Adrenal gland (tissue), 9 donors: ENCODE measurements at regions not wholly inside any gene's neighbourhood (a gene's known extent, or its start where the extent isn't known, plus 50 kb on each side); places are given as distances from the start of the nearest gene placed in this dataset.

Experiments
- DNase-seq, 7 donors: peaks; one replicate each; pipeline ENCODE4 v3.0.0-alpha.2; 2019 to 2020
- H3K27ac ChIP-seq, 5 donors: fragments of 200-600 bp; sonication (generic) in 4 of 5; 1 replicate in 3 of 5; 2 replicates in 2 of 5; pipeline versions ENCODE4 v1.5.1 to v1.8.0; 2016 to 2020; ENCODE audit warnings: mild to moderate bottlenecking in 1 of 5
- H3K27me3 ChIP-seq: fragments of 200-600 bp; 2 replicates; pipeline ENCODE4 v1.8.0; 2021
- H3K36me3 ChIP-seq, 2 donors: fragments of 200-600 bp; replicated peaks in 1 of 2; 1 replicate in 1 of 2; 2 replicates in 1 of 2; pipeline versions ENCODE4 v1.5.1 to v1.8.0; 2018 to 2022
- H3K4me1 ChIP-seq, 2 donors: fragments of 200-600 bp; replicated peaks in 1 of 2; 1 replicate in 1 of 2; 2 replicates in 1 of 2; pipeline versions ENCODE4 v1.5.1 to v1.8.0; 2018 to 2021
- H3K4me3 ChIP-seq, 4 donors: fragments of 200-600 bp; sonication (generic) in 3 of 4; one replicate each; pipeline ENCODE4 v1.5.1; 2016 to 2018
- H3K9me3 ChIP-seq, 3 donors: fragments of 200-600 bp; sonication (generic) in 1 of 3; replicated peaks in 1 of 3; 1 replicate in 2 of 3; 2 replicates in 1 of 3; pipeline versions ENCODE4 v1.5.1 to v1.8.0; 2016 to 2021
- POLR2A ChIP-seq, 2 donors: fragments of 450-650 bp; IDR thresholded peaks; one replicate each; pipeline ENCODE4 v1.6.1; 2017; ENCODE audit warnings: antibody characterized with exemption in 2 of 2, mild to moderate bottlenecking in 2 of 2, moderate library complexity in 1 of 2
- WGBS, 4 donors: extraction: QIAGEN DNeasy Blood & Tissue Kit in 2 of 4; methylation state at CpG; one replicate each; pipeline versions ENCODE4 v1.1.5 to v1.1.7; 2013 to 2017; 5-methylcytosine and 5-hydroxymethylcytosine counted together
- intact Hi-C, 2 donors: fragments of 100-400 bp; cut with DNase I; formaldehyde crosslinking; loops; one replicate each; pipeline versions ENCODE4 v1.14.1 to v1.15.0; 2022 to 2023
- TF ChIP-seq, protein P1 (sequence below), 6 experiments: fragments of 450-650 bp in 4 of 6; fragments of 200-600 bp in 2 of 6; sonication (generic) in 1 of 6; IDR thresholded peaks; 1 replicate in 5 of 6; 2 replicates in 1 of 6; pipeline versions ENCODE4 v1.5.1 to v1.8.0; 2016 to 2021; ENCODE audit warnings: antibody characterized with exemption in 6 of 6, mild to moderate bottlenecking in 2 of 6, moderate library complexity in 1 of 6
- donor health status: healthy with polysubstance abuse.
- donor health status: Bipolar disorder and iron deficiency.
- donor health status: DM: yes; HTN: yes; CAD: no.
- donor health status: DM: no; HTN: no; CAD: no.
- donor health status: DM: no; HTN: no; CAD: no.

DNA sequence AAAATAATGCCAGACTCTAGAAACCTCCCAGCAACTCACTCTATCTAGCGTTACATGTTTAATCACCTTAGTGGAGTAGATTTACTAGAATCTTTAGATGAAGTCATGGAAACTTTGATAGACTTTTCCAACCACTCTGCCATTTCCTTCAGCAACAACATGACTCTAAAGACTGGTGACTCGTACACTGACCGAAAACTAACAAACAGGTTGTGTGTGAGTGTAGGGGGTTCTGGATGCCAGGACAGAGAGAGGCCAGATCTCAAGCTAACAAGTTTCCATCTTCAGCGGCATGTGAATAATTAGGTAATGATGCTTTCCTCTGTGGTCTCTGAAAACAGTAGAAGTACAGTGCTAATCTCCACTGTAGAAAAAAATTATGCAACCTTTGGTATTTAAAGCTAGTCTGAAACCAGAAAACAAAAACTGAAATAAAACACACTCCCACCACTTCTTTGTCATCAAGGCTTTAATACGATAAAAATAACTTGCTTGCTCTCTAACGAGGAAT lies 286.4 kb downstream of the PRDM5 start:
- no peaks in the 10 kb centered on the region for H3K27me3 ChIP-seq
- WGBS, 4 donors: 87 to 92% (median 89%) methylated on average over 6 of the region's 6 CpGs
- no peak for TF ChIP-seq POLR2A (IDR thresholded peaks at IDR 0.05)
- TF ChIP-seq, protein P1, sequence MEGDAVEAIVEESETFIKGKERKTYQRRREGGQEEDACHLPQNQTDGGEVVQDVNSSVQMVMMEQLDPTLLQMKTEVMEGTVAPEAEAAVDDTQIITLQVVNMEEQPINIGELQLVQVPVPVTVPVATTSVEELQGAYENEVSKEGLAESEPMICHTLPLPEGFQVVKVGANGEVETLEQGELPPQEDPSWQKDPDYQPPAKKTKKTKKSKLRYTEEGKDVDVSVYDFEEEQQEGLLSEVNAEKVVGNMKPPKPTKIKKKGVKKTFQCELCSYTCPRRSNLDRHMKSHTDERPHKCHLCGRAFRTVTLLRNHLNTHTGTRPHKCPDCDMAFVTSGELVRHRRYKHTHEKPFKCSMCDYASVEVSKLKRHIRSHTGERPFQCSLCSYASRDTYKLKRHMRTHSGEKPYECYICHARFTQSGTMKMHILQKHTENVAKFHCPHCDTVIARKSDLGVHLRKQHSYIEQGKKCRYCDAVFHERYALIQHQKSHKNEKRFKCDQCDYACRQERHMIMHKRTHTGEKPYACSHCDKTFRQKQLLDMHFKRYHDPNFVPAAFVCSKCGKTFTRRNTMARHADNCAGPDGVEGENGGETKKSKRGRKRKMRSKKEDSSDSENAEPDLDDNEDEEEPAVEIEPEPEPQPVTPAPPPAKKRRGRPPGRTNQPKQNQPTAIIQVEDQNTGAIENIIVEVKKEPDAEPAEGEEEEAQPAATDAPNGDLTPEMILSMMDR (IDR thresholded peaks at IDR 0.05): no peak
- intact Hi-C loops: no loop called here
- DNase-seq: no peak
- no peak overlapping the region for H3K27ac ChIP-seq
- H3K4me1 ChIP-seq: no peaks in the 10 kb centered on the region
- no peaks in the 10 kb centered on the region for H3K36me3 ChIP-seq
- H3K9me3 ChIP-seq: no peaks in the 10 kb centered on the region
- no peak overlapping the region for H3K4me3 ChIP-seq

DNA sequence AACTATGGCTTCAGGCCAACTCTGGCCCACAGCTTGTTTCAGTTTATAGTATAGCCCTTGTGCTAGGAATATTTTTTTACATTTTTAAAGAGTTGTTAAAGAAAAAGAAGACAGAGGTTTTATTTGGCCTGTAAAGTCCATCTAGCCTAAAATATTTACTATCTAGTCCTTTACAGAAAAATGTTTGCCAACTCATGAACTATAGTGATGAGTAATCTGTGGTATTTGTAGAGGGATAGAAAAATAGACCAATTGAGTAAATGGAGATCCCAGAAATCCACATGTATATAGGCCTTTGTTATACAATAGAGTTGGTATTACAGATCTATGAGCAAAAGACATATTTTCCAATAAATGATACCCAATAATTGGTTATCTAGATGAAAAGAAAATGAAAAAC lies 288.7 kb downstream of the PRDM5 start:
- no peak for TF ChIP-seq POLR2A (IDR thresholded peaks at IDR 0.05)
- TF ChIP-seq, protein P1 (IDR thresholded peaks at IDR 0.05): no peak
- intact Hi-C loops: no loop called here
- Histone ChIP-seq H3K4me1 (no peaks in the 10 kb centered on the region), H3K27ac (no peak overlapping the region), H3K9me3 (no peaks in the 10 kb centered on the region), H3K4me3 (no peak overlapping the region), H3K27me3 (no peaks in the 10 kb centered on the region), H3K36me3 (no peaks in the 10 kb centered on the region)
- DNase-seq: no peak

DNA sequence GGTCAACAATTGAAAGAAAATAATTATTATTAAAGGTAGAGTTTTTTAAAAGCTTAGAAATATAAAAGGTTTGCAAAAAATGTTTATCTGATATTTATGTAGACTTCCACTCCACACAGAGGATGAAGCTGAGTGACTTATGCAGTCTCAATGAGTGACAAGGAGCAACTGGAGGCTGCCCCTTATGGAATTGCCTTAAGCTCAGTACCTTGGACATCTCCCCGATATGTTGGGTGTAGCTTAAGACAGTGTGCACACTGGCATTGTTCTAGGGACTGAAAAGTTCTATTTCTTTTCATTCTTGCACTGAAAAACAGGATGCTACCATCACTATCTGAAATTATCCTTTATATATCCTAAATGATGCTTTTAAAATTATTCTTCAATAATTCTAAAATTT lies 292.1 kb downstream of the PRDM5 start:
- intact Hi-C loops: no loop called here

DNA sequence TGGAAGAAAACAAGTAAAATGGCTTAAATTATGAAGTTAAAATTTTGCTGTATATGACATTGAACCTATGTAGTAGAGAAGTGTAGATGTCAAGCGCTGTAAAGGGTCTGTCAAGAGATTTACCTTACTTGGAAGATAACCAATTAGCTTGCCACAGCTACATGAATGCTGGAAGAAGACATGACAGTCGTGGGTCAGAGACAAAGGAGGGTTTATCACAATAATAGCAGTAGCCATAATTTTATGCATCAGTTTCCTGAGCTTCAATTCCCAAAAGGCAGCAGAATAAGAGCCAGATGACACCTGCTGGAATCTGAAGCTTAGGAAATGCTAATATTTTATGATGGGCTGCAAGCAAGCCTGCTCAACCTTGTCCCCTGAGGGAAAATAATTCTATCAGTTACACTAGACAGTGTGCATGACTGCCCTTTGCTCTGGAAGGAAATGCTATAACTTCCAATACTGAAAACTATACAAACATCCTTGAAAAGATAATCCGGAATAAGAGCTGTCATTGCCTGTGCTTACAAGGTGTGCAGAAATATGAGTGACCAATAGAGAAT lies 292.9 kb downstream of the PRDM5 start:
- Histone ChIP-seq H3K27me3 (no peaks in the 10 kb centered on the region), H3K9me3 (no peaks in the 10 kb centered on the region), H3K27ac (no peak overlapping the region), H3K4me3 (no peak overlapping the region), H3K4me1 (no peaks in the 10 kb centered on the region), H3K36me3 (no peaks in the 10 kb centered on the region)
- WGBS, 4 donors: 66 to 84% (median 73%) methylated on average over 3 of the region's 3 CpGs
- TF ChIP-seq POLR2A (IDR thresholded peaks at IDR 0.05): no peak
- TF ChIP-seq, protein P1 (IDR thresholded peaks at IDR 0.05): no peak
- no peak for DNase-seq
- intact Hi-C loops: no loop called here

More for the DNA sequence above, 292.1 kb downstream of the PRDM5 start:
- Histone ChIP-seq H3K9me3 (no peaks in the 10 kb centered on the region), H3K27me3 (no peaks in the 10 kb centered on the region), H3K4me3 (no peak overlapping the region), H3K36me3 (no peaks in the 10 kb centered on the region), H3K27ac (no peak overlapping the region), H3K4me1 (no peaks in the 10 kb centered on the region)
- WGBS, 4 donors: 75 to 89% (median 80%) methylated on average over 1 of the region's 1 CpG
- no peak for DNase-seq
- TF ChIP-seq, protein P1 (IDR thresholded peaks at IDR 0.05): no peak
- no peak for TF ChIP-seq POLR2A (IDR thresholded peaks at IDR 0.05)
